GM06990 (cell line): ENCODE measurements at regions not wholly inside any gene's neighbourhood (a gene's known extent, or its start where the extent isn't known, plus 50 kb on each side); places are given as distances from the start of the nearest gene placed in this dataset.

ENCODE experiments used
- DNase-seq: peaks from one replicate; pipeline ENCODE4 v3.0.0-alpha.2; 2011; ENCODE audit not compliant: insufficient read length; ENCODE audit errors: extremely low read depth
- H3K27me3 ChIP-seq: replicated peaks from 2 replicates; pipeline ENCODE4 v1.6.0; 2011; ENCODE audit warnings: low read length; ENCODE audit not compliant: control insufficient read depth, insufficient read depth
- H3K36me3 ChIP-seq: 2 replicates; pipeline ENCODE4 v1.5.1; 2011; ENCODE audit warnings: low read length; ENCODE audit not compliant: control insufficient read depth, insufficient read depth
- H3K4me3 ChIP-seq: replicated peaks from 2 replicates; pipeline ENCODE4 v1.5.1; 2011; ENCODE audit warnings: low read depth, mild to moderate bottlenecking, control low read depth, low read length
- TF ChIP-seq, protein P1 (sequence below): IDR thresholded peaks from 2 replicates; pipeline ENCODE4 v1.5.1; 2011; ENCODE audit warnings: low read length, control low read depth, mild to moderate bottlenecking, inconsistent platforms; ENCODE audit not compliant: insufficient read depth, poor library complexity, severe bottlenecking

DNA sequence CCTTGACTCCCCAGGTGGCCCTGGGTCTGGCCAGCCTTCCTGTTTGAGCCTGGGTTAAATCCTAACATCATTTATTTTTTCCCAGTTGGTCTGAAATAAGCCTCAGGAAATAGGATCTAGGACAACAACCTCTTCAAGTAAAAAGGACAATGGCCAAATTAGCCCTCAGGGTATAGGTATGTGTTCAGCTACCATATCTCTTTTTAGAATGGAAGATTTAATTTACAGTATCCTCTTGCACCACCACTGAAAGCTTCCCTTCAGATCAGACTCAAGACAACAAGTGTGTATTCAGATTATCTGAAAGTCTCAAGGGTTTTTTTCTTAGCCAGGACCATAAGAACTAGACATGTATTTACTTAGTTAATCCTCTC, 61.6 kb upstream of the CXCR4 start:
- H3K36me3 ChIP-seq: no peaks in the 10 kb centered on the region
- DNase-seq: no peak
- TF ChIP-seq, protein P1, sequence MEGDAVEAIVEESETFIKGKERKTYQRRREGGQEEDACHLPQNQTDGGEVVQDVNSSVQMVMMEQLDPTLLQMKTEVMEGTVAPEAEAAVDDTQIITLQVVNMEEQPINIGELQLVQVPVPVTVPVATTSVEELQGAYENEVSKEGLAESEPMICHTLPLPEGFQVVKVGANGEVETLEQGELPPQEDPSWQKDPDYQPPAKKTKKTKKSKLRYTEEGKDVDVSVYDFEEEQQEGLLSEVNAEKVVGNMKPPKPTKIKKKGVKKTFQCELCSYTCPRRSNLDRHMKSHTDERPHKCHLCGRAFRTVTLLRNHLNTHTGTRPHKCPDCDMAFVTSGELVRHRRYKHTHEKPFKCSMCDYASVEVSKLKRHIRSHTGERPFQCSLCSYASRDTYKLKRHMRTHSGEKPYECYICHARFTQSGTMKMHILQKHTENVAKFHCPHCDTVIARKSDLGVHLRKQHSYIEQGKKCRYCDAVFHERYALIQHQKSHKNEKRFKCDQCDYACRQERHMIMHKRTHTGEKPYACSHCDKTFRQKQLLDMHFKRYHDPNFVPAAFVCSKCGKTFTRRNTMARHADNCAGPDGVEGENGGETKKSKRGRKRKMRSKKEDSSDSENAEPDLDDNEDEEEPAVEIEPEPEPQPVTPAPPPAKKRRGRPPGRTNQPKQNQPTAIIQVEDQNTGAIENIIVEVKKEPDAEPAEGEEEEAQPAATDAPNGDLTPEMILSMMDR: no peak
- H3K4me3 ChIP-seq: no peak overlapping the region
- peaks cover 2% of the 10 kb centered on the region; the same call in 1 of the 2 replicates for H3K27me3 ChIP-seq

DNA sequence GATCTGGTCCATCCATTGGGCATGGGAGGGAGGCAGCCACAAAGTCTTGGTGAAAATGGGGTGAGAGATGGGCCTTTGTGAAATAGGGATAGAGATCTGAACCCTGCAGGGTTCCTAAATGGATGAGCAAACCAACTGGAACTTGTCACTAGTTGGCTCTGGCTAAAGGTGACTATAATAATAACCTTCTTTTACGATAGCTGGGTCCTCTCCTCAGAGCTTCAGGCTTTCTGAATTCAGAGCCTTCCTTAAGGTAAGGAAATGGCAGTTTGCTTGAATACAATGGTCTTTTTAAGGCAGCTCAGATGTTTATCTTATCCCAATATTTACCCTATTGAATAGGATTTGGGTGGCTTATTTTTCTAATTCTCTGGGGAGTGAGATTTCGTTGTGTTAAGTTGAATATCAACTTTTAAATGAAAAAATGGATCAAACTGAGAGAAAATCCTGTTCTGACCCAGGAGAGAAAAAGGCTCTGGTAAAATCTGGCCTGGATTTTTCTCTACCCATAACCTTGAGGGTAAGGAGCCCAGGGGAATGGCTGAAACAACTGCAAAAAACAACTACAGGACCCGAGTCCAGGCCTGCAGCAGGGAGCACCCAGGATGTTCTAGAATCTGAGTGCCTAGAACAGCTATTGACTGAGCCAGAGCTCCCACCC, 61.1 kb upstream of the CXCR4 start:
- TF ChIP-seq, protein P1: no peak
- no peak overlapping the region for H3K4me3 ChIP-seq
- peaks cover 2% of the 10 kb centered on the region; the same call in 1 of the 2 replicates for H3K27me3 ChIP-seq
- DNase-seq: no peak
- H3K36me3 ChIP-seq: no peaks in the 10 kb centered on the region

GRCh38 chr2:136175868-136176267, 57.9 kb upstream of the CXCR4 start:
- TF ChIP-seq, protein P1: no peak
- Histone ChIP-seq H3K27me3 (peaks cover 2% of the 10 kb centered on the region; the same call in 1 of the 2 replicates), H3K4me3 (no peak overlapping the region), H3K36me3 (no peaks in the 10 kb centered on the region)
- DNase-seq: no peak

GRCh38 chr2:136175466-136175865, 57.5 kb upstream of the CXCR4 start:
- no peak for DNase-seq
- peaks cover 2% of the 10 kb centered on the region; the same call in 1 of the 2 replicates for H3K27me3 ChIP-seq
- TF ChIP-seq, protein P1: no peak
- H3K4me3 ChIP-seq: no peak overlapping the region
- no peaks in the 10 kb centered on the region for H3K36me3 ChIP-seq

DNA sequence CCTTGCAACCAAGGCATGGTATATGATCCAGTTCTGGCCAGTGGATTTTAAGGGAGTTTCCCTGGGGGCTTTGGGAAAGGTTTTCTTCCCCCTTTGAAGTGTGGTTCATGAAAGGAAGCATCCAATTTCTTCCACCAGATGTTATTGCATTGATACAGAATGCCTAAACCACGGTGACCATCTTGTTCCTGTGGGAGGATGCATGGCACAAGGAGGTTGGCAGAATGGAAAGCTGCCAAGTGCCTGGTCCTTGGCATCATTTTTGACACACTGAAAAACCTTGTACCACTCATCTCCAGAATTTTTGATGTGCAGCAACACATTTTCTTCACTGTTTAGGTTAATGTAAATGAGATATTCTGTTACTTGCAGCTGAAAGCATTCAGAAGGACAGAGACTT, 55.2 kb upstream of the CXCR4 start:
- H3K36me3 ChIP-seq: no peaks in the 10 kb centered on the region
- H3K27me3 ChIP-seq: peaks cover 2% of the 10 kb centered on the region; the same call in 1 of the 2 replicates
- H3K4me3 ChIP-seq: no peak overlapping the region
- TF ChIP-seq, protein P1: no peak
- DNase-seq: no peak

DNA sequence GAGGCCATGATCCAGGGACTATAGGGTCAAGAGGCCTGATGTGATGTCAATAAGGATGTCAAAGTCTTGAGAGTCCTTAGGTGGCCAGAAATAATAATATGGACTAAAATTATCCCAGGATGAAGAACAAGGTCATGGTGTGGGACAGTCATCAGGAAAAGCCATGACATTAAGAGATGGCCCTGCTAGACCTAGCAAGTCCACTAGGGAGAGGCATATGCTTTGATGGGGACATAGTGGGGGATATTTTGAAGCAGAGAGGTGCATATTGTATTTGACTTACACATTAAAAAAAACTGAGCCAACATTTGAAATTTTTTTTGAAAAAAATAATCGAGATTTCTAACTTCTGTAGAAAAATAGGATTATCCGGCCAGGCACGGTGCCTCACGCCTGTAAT, 53.3 kb upstream of the CXCR4 start:
- TF ChIP-seq, protein P1: peak; percentile 8
- no peak for DNase-seq
- no peak overlapping the region for H3K4me3 ChIP-seq
- H3K27me3 ChIP-seq: peaks cover 2% of the 10 kb centered on the region
- no peaks in the 10 kb centered on the region for H3K36me3 ChIP-seq
